ENCODE measurements at regions not wholly inside any gene's neighbourhood (a gene's known extent, or its start where the extent isn't known, plus 50 kb on each side); places are given as distances from the start of the nearest gene placed in this dataset.
A peak's percentile ranks its signal among the peaks of the same experiment; 100 is the strongest.
"Not testable (repeated sequence)": the region's sequence is repeated elsewhere in the genome, so short reads cannot be mapped to it uniquely, and the experiment has no call there.

DNA sequence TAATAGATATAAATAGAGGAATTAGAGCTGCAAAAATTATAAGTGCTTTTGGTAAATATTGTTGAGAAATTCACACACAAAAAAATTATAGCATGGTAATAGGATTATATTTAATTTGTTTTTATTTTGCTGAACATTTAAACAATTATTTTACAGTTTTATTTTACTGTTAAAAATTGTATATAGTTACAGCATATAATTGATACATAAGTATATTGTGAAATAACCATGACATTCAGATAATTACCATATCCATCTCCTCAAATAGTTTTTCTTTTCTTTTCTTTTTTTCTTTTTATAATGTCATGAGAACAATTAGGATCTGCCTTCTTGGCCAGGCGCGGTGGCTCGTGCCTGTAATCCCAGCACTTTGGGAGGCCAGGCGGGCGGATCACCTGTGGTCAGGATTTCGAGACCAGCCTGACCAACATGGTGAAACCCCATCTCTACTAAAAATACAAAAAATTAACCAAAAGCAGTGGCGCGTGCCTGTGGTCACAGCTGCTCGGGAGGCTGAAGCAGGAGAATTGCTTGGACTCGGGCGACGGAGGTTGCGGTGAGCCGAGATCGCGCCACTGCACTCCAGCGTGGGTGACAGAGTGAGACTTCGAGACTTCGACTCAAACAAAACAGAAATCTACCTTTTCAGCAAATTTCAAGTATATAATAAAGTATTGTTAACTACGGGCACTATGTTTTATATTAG is 654.2 kb downstream of the TENT5A start:
- Histone ChIP-seq H3K4me1 (no peaks in the 10 kb centered on the region), H3K27me3 (no peaks in the 10 kb centered on the region), H3K27ac (no peak overlapping the region), H3K4me3 (no peak overlapping the region), H3K9me3 (no peaks in the 10 kb centered on the region), H3K36me3 (no peaks in the 10 kb centered on the region)
- TF ChIP-seq POLR2A (IDR thresholded peaks at IDR 0.05), result no peak
- TF ChIP-seq, protein P1, sequence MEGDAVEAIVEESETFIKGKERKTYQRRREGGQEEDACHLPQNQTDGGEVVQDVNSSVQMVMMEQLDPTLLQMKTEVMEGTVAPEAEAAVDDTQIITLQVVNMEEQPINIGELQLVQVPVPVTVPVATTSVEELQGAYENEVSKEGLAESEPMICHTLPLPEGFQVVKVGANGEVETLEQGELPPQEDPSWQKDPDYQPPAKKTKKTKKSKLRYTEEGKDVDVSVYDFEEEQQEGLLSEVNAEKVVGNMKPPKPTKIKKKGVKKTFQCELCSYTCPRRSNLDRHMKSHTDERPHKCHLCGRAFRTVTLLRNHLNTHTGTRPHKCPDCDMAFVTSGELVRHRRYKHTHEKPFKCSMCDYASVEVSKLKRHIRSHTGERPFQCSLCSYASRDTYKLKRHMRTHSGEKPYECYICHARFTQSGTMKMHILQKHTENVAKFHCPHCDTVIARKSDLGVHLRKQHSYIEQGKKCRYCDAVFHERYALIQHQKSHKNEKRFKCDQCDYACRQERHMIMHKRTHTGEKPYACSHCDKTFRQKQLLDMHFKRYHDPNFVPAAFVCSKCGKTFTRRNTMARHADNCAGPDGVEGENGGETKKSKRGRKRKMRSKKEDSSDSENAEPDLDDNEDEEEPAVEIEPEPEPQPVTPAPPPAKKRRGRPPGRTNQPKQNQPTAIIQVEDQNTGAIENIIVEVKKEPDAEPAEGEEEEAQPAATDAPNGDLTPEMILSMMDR (IDR thresholded peaks at IDR 0.05), result no peak
- no peak for TF ChIP-seq POLR2AphosphoS5 (IDR thresholded peaks at IDR 0.05; ENCODE audit: insufficient read depth in 1 of 2, low read depth in 1 of 2)
- no peak for DNase-seq (ENCODE audit: extremely low spot score in 2 of 2)
- intact Hi-C loops (cut with DNase I), result loop anchor here (5.0 kb wide), 1 partner anchor 464 kb away; no protein-coding TSS in a partner anchor

DNA sequence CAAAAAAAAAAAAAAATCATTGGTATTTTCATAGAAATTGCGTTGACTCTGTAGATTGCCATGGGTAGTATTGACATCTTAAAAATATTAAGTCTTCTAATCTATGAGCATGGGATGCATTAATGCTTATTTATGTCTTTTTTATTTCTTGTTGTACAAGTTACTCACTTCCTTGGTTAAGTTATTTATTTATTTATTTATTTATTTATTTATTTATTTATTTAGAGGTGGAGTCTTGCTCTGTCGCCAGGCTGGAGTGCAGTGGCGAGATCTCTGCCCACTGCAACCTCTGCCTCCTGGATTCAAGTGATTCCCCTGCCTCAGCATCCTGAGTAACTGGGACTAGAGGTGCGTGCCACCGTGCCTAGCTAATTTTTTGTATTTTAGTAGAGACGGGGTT is 656.0 kb downstream of the TENT5A start:
- not testable (repeated sequence) for H3K4me1 ChIP-seq; H3K27me3 ChIP-seq; H3K4me3 ChIP-seq; H3K36me3 ChIP-seq; H3K27ac ChIP-seq; H3K9me3 ChIP-seq; DNase-seq (ENCODE audit: extremely low spot score in 2 of 2)
- intact Hi-C loops (cut with DNase I), result loop anchor here (5.0 kb wide), 1 partner anchor 466 kb away; no protein-coding TSS in a partner anchor

DNA sequence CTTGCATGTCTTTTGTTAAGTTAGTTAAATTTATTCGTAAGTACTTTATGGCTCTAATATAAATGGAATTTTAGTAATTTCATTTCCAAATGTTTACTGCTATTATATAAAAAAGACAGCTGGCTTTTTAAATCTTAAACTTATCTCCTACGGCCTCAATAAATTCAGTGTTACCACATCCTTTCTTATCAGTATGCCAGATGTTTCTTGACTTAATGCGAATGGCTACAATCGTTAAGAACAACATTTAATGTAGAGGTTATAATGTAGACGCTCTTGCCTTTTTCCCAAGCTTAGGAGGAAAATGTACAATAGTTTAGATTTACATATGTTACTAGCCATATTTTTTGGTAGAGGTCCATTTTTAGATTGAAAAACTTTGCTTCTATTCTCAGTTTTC is 659.4 kb downstream of the TENT5A start:
- TF ChIP-seq POLR2A (IDR thresholded peaks at IDR 0.05) (no peak), POLR2AphosphoS5 (IDR thresholded peaks at IDR 0.05; ENCODE audit: insufficient read depth in 1 of 2, low read depth in 1 of 2) (no peak)
- TF ChIP-seq, protein P1 (IDR thresholded peaks at IDR 0.05), result no peak
- Histone ChIP-seq H3K4me1 (no peaks in the 10 kb centered on the region), H3K27ac (no peak overlapping the region), H3K4me3 (no peak overlapping the region), H3K27me3 (no peaks in the 10 kb centered on the region), H3K36me3 (no peaks in the 10 kb centered on the region), H3K9me3 (no peaks in the 10 kb centered on the region)
- no peak for DNase-seq (ENCODE audit: extremely low spot score in 2 of 2)
- intact Hi-C loops (cut with DNase I), result no loop called here

DNA sequence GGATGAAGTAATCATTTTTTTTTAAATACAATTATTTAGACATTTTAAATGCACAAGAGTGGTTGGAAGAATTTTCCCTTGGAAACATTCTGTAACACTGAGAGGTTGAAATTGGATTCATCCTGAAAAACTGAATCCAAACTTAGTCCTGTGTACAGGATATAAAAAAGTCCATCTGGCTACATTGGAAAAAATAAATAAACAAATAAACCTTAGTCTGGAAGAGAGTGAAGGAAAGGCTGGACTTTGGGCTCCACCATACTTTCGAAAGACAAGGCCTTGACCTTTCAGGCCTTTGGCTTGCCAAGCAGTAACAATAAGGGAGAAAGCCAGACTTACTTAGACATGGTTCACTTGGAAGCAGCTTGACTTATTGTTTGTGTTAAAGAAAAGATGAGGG is 664.3 kb downstream of the TENT5A start:
- Histone ChIP-seq H3K4me3 (no peak overlapping the region), H3K9me3 (no peaks in the 10 kb centered on the region), H3K27me3 (no peaks in the 10 kb centered on the region), H3K4me1 (no peaks in the 10 kb centered on the region), H3K27ac (no peak overlapping the region), H3K36me3 (no peaks in the 10 kb centered on the region)
- TF ChIP-seq, protein P1 (IDR thresholded peaks at IDR 0.05), result no peak
- TF ChIP-seq POLR2AphosphoS5 (IDR thresholded peaks at IDR 0.05; ENCODE audit: insufficient read depth in 1 of 2, low read depth in 1 of 2), result peak in 1 of 2 donors; percentile 10
- DNase-seq (ENCODE audit: extremely low spot score in 2 of 2), result no peak
- intact Hi-C loops (cut with DNase I), result no loop called here

DNA sequence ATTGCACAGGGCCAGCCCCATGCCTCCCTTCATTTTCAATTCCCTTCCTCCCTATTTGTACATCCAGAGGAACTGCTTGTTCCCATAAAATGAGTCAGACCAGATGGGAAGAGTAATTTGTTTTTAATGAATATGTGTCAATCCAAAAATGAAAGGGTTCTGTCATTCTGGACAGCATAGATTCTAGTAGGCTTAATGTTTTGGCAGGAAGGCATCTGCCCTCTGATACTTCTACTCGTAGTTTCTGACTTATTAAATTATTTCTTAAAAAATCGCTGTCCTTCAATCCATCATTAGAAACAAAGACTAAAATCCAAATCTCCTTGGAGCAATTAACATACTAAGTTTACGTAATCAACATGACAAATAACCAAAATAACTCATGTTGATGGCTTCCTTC is 665.5 kb downstream of the TENT5A start:
- TF ChIP-seq, protein P1 (IDR thresholded peaks at IDR 0.05), result no peak
- peak; percentile 26 to 46 for TF ChIP-seq POLR2AphosphoS5 (IDR thresholded peaks at IDR 0.05; ENCODE audit: insufficient read depth in 1 of 2, low read depth in 1 of 2)
- TF ChIP-seq POLR2A (IDR thresholded peaks at IDR 0.05), result no peak
- DNase-seq (ENCODE audit: extremely low spot score in 2 of 2), result no peak
- Histone ChIP-seq H3K4me3 (no peak overlapping the region), H3K36me3 (no peaks in the 10 kb centered on the region), H3K27me3 (no peaks in the 10 kb centered on the region), H3K9me3 (no peaks in the 10 kb centered on the region), H3K4me1 (no peaks in the 10 kb centered on the region), H3K27ac (no peak overlapping the region)
- intact Hi-C loops (cut with DNase I), result no loop called here
